DND-41 (cell line): ENCODE measurements at regions not wholly inside any gene's neighbourhood (a gene's known extent, or its start where the extent isn't known, plus 50 kb on each side); places are given as distances from the start of the nearest gene placed in this dataset.

Source experiments
- CTCF ChIP-seq: IDR thresholded peaks from 2 replicates; pipeline ENCODE4 v1.5.1; 2012; ENCODE audit warnings: borderline replicate concordance, low read length, moderate library complexity, mild to moderate bottlenecking; ENCODE audit not compliant: poor library complexity, severe bottlenecking; ENCODE audit errors: extremely low read depth
- EZH2 ChIP-seq: IDR thresholded peaks from 3 replicates; pipeline ENCODE4 v1.6.1; 2012; ENCODE audit warnings: borderline replicate concordance, low read depth, mild to moderate bottlenecking, moderate library complexity, low read length, inconsistent platforms; ENCODE audit not compliant: severe bottlenecking

- TF ChIP-seq CTCF (no peak), EZH2 (no peak)
Measured at GRCh38 chr17:52287611-52288010, 129.1 kb upstream of the CA10 start.
